ENCODE measurements at regions not wholly inside any gene's neighbourhood (a gene's known extent, or its start where the extent isn't known, plus 50 kb on each side); places are given as distances from the start of the nearest gene placed in this dataset.

- TF ChIP-seq ZNF274 (IDR thresholded peaks at IDR 0.05; ENCODE audit: low read depth, low read length) = no peak
- TF ChIP-seq SUZ12 (IDR thresholded peaks at IDR 0.05; ENCODE audit: extremely low read depth, insufficient read depth, insufficient read length) = no peak
Measured at GRCh38 chr9:106450549-106450948, 412.4 kb upstream of the ZNF462 start.
